ENCODE measurements at regions not wholly inside any gene's neighbourhood (a gene's known extent, or its start where the extent isn't known, plus 50 kb on each side); places are given as distances from the start of the nearest gene placed in this dataset.
A peak's percentile ranks its signal among the peaks of the same experiment; 100 is the strongest.

GRCh38 chr7:33729726-33730125 lies 175.6 kb upstream of the BMPER start:
- no peak for DNase-seq

GRCh38 chr7:33730958-33731357 lies 174.4 kb upstream of the BMPER start:
- no peak for DNase-seq

GRCh38 chr7:33731912-33732311 lies 173.4 kb upstream of the BMPER start:
- no peak for DNase-seq

GRCh38 chr7:33732462-33732861 lies 172.9 kb upstream of the BMPER start:
- DNase-seq = no peak

GRCh38 chr7:33733870-33734650 lies 171.3 kb upstream of the BMPER start:
- DNase-seq = no peak

GRCh38 chr7:33735403-33735802 lies 169.9 kb upstream of the BMPER start:
- no peak for DNase-seq

GRCh38 chr7:33736521-33737221 lies 168.7 kb upstream of the BMPER start:
- no peak for DNase-seq

- DNase-seq = no peak
Measured at GRCh38 chr7:33738260-33738935, 166.9 kb upstream of the BMPER start.

GRCh38 chr7:33739286-33739685 lies 166.1 kb upstream of the BMPER start:
- DNase-seq = no peak

- no peak for DNase-seq
Measured at GRCh38 chr7:33742521-33742920, 162.8 kb upstream of the BMPER start.

GRCh38 chr7:33742999-33743587 lies 162.2 kb upstream of the BMPER start:
- DNase-seq = no peak

GRCh38 chr7:33743594-33743993 lies 161.7 kb upstream of the BMPER start:
- DNase-seq = no peak

- peak in 1 of 2 experiments; percentile 9 for DNase-seq
Measured at GRCh38 chr7:33744293-33745075, 160.9 kb upstream of the BMPER start.

- no peak for DNase-seq
Measured at GRCh38 chr7:33745934-33746333, 159.4 kb upstream of the BMPER start.

GRCh38 chr7:33748793-33749192 lies 156.5 kb upstream of the BMPER start:
- no peak for DNase-seq

- no peak for DNase-seq
Measured at GRCh38 chr7:33750177-33750576, 155.2 kb upstream of the BMPER start.

- DNase-seq = no peak
Measured at GRCh38 chr7:33751443-33751842, 153.9 kb upstream of the BMPER start.

- DNase-seq = no peak
Measured at GRCh38 chr7:33753881-33754525, 151.3 kb upstream of the BMPER start.

- peak; percentile 69 to 83 for DNase-seq
Measured at GRCh38 chr7:33754933-33755928, 150.1 kb upstream of the BMPER start.

- no peak for DNase-seq
Measured at GRCh38 chr7:33757050-33757449, 148.3 kb upstream of the BMPER start.

Measured in NCI-H1930 (cell line).